ENCODE measurements at regions not wholly inside any gene's neighbourhood (a gene's known extent, or its start where the extent isn't known, plus 50 kb on each side); places are given as distances from the start of the nearest gene placed in this dataset.

DNA sequence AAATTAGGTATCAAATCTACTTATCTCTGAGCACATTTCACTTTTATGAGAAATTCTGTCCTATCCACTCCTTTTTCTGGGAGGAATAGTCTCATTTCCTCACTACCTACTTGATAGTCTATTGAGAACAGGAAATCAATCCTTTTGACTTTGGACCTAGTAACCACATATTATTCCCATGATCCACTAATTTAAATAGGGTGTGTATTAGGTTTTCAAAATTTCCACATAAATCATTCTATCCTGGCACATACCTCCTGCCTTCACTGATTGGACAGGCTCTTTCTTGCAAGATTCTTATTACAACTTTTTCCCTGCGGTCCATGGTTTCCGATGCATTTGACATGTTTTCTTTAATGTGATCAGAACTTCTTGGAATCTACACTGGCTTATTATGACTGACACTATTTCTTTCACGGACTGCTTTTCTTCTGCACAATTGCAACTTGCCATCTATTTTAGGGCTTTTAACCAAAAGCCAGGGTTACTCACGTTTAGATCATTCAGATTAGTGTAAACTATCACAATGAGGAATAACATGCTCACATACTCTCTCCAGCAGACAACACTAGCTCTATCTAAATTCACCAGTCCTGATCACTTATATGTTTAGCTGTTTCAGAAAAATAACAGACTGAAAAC, 419.9 kb upstream of the SLIT2 start:
- no peaks in the 10 kb centered on the region for H4K20me1 ChIP-seq (ENCODE audit: insufficient read depth, low read length, poor library complexity, severe bottlenecking)
- no peak overlapping the region for H3K9ac ChIP-seq (ENCODE audit: low read depth, low read length, poor library complexity, severe bottlenecking)
- H3K27me3 ChIP-seq (ENCODE audit: insufficient read depth, low read length, poor library complexity, severe bottlenecking), result no peaks in the 10 kb centered on the region
- no peaks in the 10 kb centered on the region for H3K36me3 ChIP-seq (ENCODE audit: insufficient read depth, low read length)
- no peaks in the 10 kb centered on the region for H3K9me2 ChIP-seq (replicated peaks; ENCODE audit: low read depth, low read length)
- no peak overlapping the region for H2AFZ ChIP-seq (ENCODE audit: low read length)
- H3K4me1 ChIP-seq (ENCODE audit: insufficient read depth, low read length, poor library complexity, severe bottlenecking), result no peaks in the 10 kb centered on the region
- no peaks in the 10 kb centered on the region for H3F3A ChIP-seq (ENCODE audit: low read depth)
- TF ChIP-seq, protein P1, sequence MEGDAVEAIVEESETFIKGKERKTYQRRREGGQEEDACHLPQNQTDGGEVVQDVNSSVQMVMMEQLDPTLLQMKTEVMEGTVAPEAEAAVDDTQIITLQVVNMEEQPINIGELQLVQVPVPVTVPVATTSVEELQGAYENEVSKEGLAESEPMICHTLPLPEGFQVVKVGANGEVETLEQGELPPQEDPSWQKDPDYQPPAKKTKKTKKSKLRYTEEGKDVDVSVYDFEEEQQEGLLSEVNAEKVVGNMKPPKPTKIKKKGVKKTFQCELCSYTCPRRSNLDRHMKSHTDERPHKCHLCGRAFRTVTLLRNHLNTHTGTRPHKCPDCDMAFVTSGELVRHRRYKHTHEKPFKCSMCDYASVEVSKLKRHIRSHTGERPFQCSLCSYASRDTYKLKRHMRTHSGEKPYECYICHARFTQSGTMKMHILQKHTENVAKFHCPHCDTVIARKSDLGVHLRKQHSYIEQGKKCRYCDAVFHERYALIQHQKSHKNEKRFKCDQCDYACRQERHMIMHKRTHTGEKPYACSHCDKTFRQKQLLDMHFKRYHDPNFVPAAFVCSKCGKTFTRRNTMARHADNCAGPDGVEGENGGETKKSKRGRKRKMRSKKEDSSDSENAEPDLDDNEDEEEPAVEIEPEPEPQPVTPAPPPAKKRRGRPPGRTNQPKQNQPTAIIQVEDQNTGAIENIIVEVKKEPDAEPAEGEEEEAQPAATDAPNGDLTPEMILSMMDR (conservative IDR thresholded peaks at IDR 0.05; ENCODE audit: low read length), result no peak
- no peak for TF ChIP-seq EZH2phosphoT487 (IDR thresholded peaks at IDR 0.05; ENCODE audit: borderline replicate concordance)
- H3K79me2 ChIP-seq (ENCODE audit: insufficient read depth, low read length), result no peaks in the 10 kb centered on the region
- no peak overlapping the region for H3K4me2 ChIP-seq (ENCODE audit: low read depth, low read length, poor library complexity, severe bottlenecking)
- no peaks in the 10 kb centered on the region for H3K9me3 ChIP-seq (ENCODE audit: insufficient read depth, low read depth, low read length)
- no peak overlapping the region for H3K4me3 ChIP-seq (ENCODE audit: low read length, poor library complexity, severe bottlenecking)

DNA sequence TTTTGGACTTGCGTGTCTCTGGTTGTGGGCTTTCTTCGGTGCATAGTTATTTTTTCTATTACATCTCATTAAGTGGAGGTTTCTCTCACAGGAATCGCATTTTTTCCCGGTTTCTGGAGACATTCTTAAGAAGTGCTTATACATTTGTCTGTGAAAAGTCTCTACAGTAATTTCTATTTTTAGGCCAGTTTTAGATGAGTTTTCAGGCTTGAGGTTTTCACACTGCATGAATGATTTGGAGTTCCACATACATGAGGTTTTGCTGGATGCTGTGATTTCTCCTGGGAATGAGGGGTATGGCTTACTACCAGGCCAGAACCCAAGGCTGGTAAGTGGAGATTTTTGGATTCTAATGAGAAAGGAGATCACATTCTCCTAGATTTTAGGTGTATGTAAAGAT, 422.6 kb upstream of the SLIT2 start:
- H3K9me3 ChIP-seq (ENCODE audit: insufficient read depth, low read depth, low read length), result no peaks in the 10 kb centered on the region

DNA sequence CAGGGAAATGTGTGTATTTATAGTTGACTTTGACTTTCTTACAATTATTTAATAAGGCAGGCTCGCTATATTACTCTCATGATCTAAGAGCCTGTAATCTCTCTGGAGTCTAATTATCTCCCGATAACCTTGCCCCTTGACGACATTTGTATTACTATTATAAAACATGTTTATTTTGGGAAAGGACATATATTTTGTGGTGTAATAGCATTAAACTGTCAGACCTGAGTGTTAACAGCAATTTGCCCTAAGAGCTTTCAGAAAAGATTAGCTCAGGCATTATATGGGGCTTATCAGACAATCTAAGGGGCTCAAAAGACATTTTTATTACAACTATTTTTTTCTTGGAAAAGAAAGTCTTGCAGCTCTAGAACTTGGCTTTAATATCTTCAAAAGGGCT, 427.9 kb upstream of the SLIT2 start:
- Histone ChIP-seq H3K79me2 (ENCODE audit: insufficient read depth, low read length) (no peaks in the 10 kb centered on the region), H3K4me1 (ENCODE audit: insufficient read depth, low read length, poor library complexity, severe bottlenecking) (no peaks in the 10 kb centered on the region), H3K9me3 (ENCODE audit: insufficient read depth, low read depth, low read length) (no peaks in the 10 kb centered on the region), H3K4me3 (ENCODE audit: low read length, poor library complexity, severe bottlenecking) (no peak overlapping the region), H3K9ac (ENCODE audit: low read depth, low read length, poor library complexity, severe bottlenecking) (no peak overlapping the region), H3K4me2 (ENCODE audit: low read depth, low read length, poor library complexity, severe bottlenecking) (no peak overlapping the region), H3F3A (ENCODE audit: low read depth) (no peaks in the 10 kb centered on the region), H4K20me1 (ENCODE audit: insufficient read depth, low read length, poor library complexity, severe bottlenecking) (no peaks in the 10 kb centered on the region), H3K27me3 (ENCODE audit: insufficient read depth, low read length, poor library complexity, severe bottlenecking) (no peaks in the 10 kb centered on the region), H3K9me2 (replicated peaks; ENCODE audit: low read depth, low read length) (no peaks in the 10 kb centered on the region), H2AFZ (ENCODE audit: low read length) (no peak overlapping the region), H3K36me3 (ENCODE audit: insufficient read depth, low read length) (no peaks in the 10 kb centered on the region)
- TF ChIP-seq EZH2phosphoT487 (IDR thresholded peaks at IDR 0.05; ENCODE audit: borderline replicate concordance), result no peak
- TF ChIP-seq, protein P1 (conservative IDR thresholded peaks at IDR 0.05; ENCODE audit: low read length), result no peak

More for the DNA sequence above, 422.6 kb upstream of the SLIT2 start:
- Histone ChIP-seq H3K9ac (ENCODE audit: low read depth, low read length, poor library complexity, severe bottlenecking) (no peak overlapping the region), H3K9me2 (replicated peaks; ENCODE audit: low read depth, low read length) (no peaks in the 10 kb centered on the region), H3K4me3 (ENCODE audit: low read length, poor library complexity, severe bottlenecking) (no peak overlapping the region), H3K36me3 (ENCODE audit: insufficient read depth, low read length) (no peaks in the 10 kb centered on the region), H3K27me3 (ENCODE audit: insufficient read depth, low read length, poor library complexity, severe bottlenecking) (no peaks in the 10 kb centered on the region), H3K4me1 (ENCODE audit: insufficient read depth, low read length, poor library complexity, severe bottlenecking) (no peaks in the 10 kb centered on the region), H2AFZ (ENCODE audit: low read length) (no peak overlapping the region), H3K79me2 (ENCODE audit: insufficient read depth, low read length) (no peaks in the 10 kb centered on the region), H3K4me2 (ENCODE audit: low read depth, low read length, poor library complexity, severe bottlenecking) (no peak overlapping the region), H3F3A (ENCODE audit: low read depth) (no peaks in the 10 kb centered on the region), H4K20me1 (ENCODE audit: insufficient read depth, low read length, poor library complexity, severe bottlenecking) (no peaks in the 10 kb centered on the region)
- TF ChIP-seq EZH2phosphoT487 (IDR thresholded peaks at IDR 0.05; ENCODE audit: borderline replicate concordance), result no peak
- TF ChIP-seq, protein P1 (conservative IDR thresholded peaks at IDR 0.05; ENCODE audit: low read length), result no peak

Data from Loucy (cell line).